Activated T-cell treated with anti-CD3 and anti-CD28 coated beads for 1 hour (primary cell): ENCODE measurements at regions not wholly inside any gene's neighbourhood (a gene's known extent, or its start where the extent isn't known, plus 50 kb on each side); places are given as distances from the start of the nearest gene placed in this dataset.
"Not testable (repeated sequence)": the region's sequence is repeated elsewhere in the genome, so short reads cannot be mapped to it uniquely, and the experiment has no call there.

ENCODE experiments used
- DNase-seq: peaks from one replicate; pipeline ENCODE4 v3.0.0-alpha.2; 2020; ENCODE audit warnings: low read depth

GRCh38 chrY:19541475-19542306 is 202.8 kb downstream of the KDM5D start:
- DNase-seq, result no peak

GRCh38 chrY:19535697-19536096 is 208.8 kb downstream of the KDM5D start:
- DNase-seq, result not testable (repeated sequence)

GRCh38 chrY:19521976-19522375 is 222.6 kb downstream of the KDM5D start:
- DNase-seq, result no peak

DNA sequence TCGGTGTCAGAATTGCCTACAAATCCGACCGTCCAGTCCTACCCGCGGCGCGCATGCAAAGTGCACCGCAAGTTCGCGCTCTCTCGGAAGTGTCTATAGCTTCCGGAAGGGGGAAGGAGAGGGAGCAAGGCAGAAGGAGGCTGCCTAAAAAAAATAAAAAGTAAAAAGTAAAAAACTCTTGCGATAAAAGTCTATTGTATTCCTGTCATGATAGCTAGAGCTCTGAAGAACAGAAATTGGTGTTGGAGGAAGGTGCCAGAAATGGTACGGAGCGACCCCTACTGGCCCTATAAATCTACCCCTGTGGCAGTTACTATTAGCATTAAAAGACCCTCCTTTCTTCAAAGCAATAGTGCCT is 241.5 kb downstream of the KDM5D start:
- DNase-seq, result peak; percentile 9

GRCh38 chrY:19502169-19503091 is 242.1 kb downstream of the KDM5D start:
- no peak for DNase-seq

DNA sequence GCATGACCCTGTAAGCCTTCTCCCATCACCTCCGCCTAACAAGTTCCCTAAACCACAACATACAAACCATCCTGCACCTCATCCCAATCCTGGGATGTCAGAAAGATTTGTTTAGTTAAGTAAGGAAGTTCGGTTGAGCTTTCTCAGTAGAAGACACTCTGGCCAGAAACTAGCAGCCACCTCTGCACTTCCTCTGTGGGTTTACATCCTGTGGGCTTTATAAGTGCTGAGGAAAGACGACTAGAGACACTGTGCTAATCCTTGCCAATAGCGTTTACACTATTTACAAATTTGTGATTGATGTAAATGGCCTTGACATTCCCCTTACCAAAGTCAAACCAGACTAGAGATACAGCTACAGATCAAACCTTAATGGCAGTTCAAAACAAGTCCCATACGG is 246.0 kb downstream of the KDM5D start:
- DNase-seq, result no peak

DNA sequence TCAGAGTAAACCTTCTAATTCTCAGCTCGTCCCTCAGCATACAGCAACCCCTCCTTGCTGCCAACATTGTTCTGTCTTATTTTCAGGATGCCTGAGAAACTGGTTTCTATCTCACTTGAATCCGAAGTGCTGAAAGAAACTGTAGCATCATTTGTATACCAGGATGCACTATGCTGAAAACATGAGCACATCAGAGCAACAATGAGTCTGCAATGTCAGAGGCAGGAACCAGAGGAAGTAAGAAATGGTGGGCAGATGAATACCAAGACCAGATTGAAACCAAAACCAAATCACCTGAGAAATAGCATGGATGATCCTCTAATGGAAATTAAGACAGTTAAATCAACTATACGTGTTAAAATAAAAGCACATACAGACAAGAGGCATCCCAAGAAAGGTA is 257.0 kb downstream of the KDM5D start:
- no peak for DNase-seq

- no peak for DNase-seq
Observed at GRCh38 chrY:19484997-19485396, 259.5 kb downstream of the KDM5D start.

GRCh38 chrY:19479141-19479540 is 265.4 kb downstream of the KDM5D start:
- no peak for DNase-seq

GRCh38 chrY:19477959-19478358 is 266.6 kb downstream of the KDM5D start:
- DNase-seq, result no peak

GRCh38 chrY:19465809-19466208 is 278.7 kb downstream of the KDM5D start:
- no peak for DNase-seq

- DNase-seq, result no peak
Observed at GRCh38 chrY:19456855-19457448, 287.6 kb downstream of the KDM5D start.

DNA sequence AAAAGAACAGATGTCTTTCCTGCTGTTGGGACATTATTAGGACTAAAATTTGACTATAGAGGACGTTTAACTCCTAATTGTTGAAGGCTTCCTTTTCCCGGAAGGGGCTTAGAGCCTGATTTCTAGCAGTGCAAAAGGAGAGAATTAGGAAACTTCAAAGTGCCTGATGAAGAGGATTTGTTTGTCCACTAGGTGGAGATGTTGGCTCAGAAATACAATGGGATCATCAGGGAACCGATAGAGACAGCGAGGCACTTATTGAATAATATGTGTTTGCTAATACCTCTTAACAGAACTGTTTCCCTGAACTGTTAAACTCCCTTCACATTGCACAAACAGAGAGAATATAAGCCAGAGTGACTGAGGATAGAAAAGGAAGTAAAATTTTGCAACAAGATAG is 311.5 kb downstream of the KDM5D start:
- no peak for DNase-seq

DNA sequence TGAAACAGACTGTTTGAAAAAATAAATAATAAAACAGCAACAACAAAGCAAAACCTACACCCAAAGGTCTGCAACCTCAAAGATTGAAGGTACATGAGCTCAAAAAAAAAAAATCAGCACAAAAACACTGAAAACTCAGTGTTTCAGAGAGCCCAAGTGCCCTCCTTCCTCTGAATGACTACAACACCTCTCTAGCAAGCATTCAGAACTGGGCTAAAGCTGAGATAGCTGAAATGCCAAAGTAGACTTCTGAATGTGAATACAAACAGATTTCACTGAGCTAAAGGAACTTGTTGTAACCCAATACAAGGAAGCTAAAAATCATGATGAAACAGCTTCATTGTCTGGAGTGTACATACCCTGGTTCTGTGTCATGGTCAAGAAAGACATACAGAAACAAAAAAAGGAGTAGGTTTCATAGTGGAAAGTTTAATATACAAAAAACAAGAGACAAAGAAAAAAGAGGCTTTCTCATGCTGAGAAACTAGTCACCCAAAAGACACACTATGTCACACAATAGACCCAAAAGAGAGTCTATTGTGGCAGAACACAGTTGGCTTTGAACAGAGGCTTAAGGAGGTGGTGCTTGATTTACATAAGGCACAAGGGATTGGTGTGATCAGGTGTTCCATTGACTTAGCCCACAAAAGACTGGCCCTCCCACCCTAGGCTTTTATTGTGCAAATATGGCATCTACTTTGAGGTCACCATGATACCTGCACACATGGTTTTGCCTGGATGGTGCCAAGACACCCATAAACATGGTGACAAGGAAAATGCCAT is 316.6 kb downstream of the KDM5D start:
- no peak for DNase-seq

DNA sequence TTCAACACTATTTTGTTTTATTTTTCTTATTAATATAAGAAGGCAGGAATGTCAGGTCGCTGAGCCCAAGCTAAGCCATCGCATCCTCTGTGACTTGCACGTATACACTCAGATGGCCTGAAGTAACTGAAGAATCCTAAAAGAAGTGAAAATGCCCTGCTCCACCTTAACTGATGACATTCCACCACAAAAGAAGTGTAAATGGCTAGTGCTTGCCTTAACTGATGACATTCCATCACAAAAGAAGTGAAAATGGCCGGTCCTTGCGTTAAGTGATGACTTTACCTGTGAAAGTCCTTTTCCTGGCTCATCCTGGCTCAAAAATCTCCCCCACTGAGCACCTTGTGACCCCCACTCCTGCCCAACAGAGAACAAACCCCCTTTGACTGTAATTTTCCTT is 317.3 kb downstream of the KDM5D start:
- DNase-seq, result not testable (repeated sequence)

DNA sequence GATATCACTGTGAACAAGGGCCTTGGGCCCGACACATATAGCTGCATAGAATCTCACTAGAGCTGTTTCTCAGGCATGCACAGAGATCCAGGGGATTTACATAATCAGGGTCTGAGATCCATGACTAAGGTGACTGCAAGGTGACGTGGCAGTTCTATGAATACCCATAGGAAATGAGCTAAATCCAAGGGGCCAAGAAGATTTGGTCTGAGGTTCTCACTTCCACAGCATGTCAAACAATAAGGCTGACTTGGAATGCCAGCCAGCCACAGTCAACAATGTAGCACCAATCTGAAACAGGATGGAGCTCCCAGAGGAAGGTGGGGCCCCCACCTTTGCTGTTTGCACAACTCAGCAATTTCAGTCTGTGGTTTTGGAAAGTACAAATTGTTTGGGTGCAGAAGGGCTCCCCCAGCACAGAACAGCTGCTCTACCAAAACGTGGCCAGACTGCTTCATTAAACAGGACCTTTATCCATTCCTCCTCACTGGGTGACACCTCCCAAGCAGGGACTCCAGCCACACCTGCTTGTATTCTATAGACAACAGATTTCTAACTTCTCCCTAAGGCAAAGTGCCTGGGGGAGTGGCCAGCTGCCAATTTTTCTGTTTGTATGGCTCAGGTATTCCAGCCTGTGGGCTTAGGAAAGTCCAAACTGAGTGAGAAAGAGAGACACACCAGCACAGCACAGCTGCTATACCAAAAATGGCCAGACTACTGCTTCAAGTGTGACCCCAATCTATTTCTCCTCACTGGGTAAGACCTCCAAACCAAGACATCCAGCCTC is 333.4 kb downstream of the KDM5D start:
- DNase-seq, result no peak

GRCh38 chrY:19406246-19406645 is 338.3 kb downstream of the KDM5D start:
- DNase-seq, result no peak

DNA sequence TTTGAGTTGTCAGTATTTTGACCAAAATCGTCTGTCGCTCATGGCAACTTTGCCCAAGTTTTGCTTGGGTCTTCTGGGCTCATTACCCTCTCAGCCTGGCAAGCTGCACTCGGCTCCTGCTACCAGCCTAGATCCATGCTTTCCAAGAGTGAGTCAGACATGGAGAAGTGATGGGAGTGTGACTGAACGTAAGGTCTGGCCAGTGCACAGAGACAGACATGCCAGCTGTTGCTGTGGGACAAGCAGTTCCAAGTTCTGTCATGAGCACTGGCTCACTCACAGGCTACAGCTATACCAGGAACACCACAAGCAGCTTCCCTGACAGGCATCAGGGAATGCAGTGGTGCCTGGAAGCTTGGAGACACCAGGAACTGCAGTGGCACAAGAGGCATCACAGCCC is 338.9 kb downstream of the KDM5D start:
- no peak for DNase-seq

DNA sequence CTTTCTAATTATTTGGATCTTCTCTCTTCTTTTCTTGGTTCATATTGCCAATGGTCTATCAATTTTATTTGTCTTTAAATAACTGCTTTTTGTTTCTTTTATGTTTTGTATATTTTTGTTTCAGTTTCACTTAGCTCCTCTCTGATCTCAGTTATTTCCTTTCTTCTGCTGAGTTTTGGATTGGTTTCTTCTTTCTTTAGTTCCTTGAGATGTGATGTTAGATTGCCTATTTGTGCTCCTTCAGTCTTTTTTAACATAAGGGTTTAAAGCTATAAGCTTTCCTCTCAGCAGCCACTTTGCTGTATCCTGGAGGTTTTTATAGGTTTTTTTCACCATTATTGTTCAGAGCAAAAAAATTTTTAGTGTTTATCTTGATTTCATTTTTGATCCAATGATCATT is 351.6 kb downstream of the KDM5D start:
- DNase-seq, result no peak

- DNase-seq, result no peak
Observed at GRCh38 chrY:19391922-19392321, 352.6 kb downstream of the KDM5D start.

DNA sequence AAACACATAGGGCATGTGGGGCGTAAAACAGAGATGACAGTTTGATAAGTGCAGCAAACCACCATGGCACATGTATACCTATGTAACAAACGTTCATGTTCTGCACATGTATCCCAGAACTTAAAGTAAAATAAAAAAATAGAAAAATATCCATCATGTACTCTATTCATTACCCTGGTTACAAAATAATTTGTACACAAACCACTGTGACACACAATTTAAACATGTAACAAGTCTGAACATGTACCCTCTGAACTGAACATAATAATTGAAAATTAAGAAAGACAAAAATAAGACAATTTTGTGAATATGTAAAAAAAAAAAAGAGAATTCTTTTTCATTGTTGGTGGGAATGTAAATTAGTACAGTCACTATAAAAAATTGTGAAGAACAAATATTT is 379.2 kb downstream of the KDM5D start:
- DNase-seq, result no peak
